ENCODE measurements at regions not wholly inside any gene's neighbourhood (a gene's known extent, or its start where the extent isn't known, plus 50 kb on each side); places are given as distances from the start of the nearest gene placed in this dataset.

DNA sequence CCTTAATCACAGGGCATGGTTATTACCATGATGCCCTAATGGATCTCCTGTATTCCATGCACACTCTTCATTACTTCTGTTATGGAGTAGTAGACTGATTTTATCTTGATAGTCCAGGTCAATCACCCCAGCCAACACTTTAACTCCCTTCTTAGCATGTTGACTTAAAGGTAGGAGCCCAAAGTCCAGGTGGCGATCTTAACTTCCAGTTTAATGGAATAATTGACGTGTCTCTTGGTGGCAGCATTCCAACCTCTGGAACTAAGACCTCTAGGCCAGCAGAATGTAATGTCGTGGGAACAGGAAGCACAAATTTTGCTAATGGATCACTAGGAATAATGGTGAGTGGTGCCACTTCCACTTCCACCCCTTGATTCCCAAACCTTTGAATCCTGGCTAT, 687.2 kb upstream of the SGO1 start:
- Histone ChIP-seq H3K27me3 (no peaks in the 10 kb centered on the region), H3K27ac (no peak overlapping the region), H3K9me3 (peaks cover 0 to 11% (median 0%) of the 10 kb centered on the region in 4 donors), H3K4me1 (no peaks in the 10 kb centered on the region), H3K4me3 (no peak overlapping the region), H3K36me3 (no peaks in the 10 kb centered on the region)
- WGBS, 2 donors = 89% methylated on average over 3 of the region's 3 CpGs
- TF ChIP-seq EP300 (IDR thresholded peaks at IDR 0.05) (no peak), POLR2A (IDR thresholded peaks at IDR 0.05) (no peak)
- TF ChIP-seq, protein P1, sequence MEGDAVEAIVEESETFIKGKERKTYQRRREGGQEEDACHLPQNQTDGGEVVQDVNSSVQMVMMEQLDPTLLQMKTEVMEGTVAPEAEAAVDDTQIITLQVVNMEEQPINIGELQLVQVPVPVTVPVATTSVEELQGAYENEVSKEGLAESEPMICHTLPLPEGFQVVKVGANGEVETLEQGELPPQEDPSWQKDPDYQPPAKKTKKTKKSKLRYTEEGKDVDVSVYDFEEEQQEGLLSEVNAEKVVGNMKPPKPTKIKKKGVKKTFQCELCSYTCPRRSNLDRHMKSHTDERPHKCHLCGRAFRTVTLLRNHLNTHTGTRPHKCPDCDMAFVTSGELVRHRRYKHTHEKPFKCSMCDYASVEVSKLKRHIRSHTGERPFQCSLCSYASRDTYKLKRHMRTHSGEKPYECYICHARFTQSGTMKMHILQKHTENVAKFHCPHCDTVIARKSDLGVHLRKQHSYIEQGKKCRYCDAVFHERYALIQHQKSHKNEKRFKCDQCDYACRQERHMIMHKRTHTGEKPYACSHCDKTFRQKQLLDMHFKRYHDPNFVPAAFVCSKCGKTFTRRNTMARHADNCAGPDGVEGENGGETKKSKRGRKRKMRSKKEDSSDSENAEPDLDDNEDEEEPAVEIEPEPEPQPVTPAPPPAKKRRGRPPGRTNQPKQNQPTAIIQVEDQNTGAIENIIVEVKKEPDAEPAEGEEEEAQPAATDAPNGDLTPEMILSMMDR (IDR thresholded peaks at IDR 0.05) = no peak
- DNase-seq (ENCODE audit: low spot score in 2 of 2) = no peak

DNA sequence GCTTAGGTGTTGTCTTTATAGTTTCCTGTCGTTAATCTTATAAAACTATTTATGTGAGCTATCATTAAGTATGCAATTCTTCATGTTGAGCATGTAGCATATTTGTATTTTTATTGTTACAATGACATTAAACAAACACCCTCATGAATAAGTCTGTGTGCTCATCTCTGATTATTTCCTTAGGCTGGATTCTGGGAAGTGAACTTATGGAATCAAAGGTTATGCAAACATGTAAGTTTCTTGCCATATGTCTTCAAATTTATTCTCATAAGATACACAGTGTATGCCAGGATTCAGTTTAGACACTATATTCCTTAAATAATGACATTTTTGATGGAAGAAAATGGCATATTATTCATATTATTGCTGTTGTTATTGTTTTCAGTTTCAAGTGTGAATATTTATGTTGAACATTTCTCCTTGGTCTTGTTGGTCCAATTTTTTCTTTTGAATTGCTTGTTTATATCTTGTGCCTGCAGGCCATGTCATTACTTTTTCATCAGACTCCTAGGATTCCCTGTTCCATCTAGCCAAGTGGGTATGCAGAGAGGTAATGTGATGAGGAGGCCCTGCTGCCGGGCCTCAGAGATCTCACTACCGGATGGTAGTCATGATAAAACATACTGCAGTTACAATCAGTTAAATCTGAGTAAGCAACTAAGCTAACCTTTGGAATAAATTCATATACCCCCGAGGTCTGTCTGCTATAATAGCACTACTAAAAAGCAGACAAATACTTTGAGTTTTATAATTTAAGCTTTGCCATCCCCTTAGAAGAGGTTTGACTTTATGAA, 684.3 kb upstream of the SGO1 start:
- Histone ChIP-seq H3K4me1 (no peaks in the 10 kb centered on the region), H3K36me3 (no peaks in the 10 kb centered on the region), H3K4me3 (no peak overlapping the region), H3K27ac (no peak overlapping the region), H3K27me3 (no peaks in the 10 kb centered on the region), H3K9me3 (no peaks in the 10 kb centered on the region)
- whole genome bisulfite sequencing, 2 donors = 54 to 57% methylated on average over 4 of the region's 4 CpGs
- TF ChIP-seq POLR2A (IDR thresholded peaks at IDR 0.05) (no peak), EP300 (IDR thresholded peaks at IDR 0.05) (no peak)
- TF ChIP-seq, protein P1 (IDR thresholded peaks at IDR 0.05) = no peak
- DNase-seq (ENCODE audit: low spot score in 2 of 2) = no peak

DNA sequence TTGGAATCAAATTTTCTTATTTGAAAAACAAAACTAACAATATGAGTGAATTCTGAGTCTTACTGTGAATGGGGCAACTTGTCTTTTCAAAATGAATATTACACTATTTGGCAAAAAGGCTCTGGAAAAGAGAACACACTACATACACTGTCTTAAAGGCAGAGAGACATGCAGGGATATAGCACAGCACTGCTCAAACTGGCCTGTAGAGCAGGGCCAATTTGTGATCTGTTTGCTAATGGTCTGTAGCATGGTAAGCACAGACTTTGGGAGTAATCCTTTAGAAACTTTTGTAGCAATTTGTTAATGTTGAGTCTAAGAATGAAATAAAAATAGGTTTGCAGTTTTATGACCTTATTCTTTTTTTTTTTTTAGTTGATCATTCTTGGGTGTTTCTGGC, 679.8 kb upstream of the SGO1 start:
- H3K4me1 ChIP-seq = no peaks in the 10 kb centered on the region
- H3K4me3 ChIP-seq = no peak overlapping the region
- no peaks in the 10 kb centered on the region for H3K27me3 ChIP-seq
- peaks cover 0 to 14% (median 0%) of the 10 kb centered on the region in 4 donors for H3K9me3 ChIP-seq
- no peak overlapping the region for H3K27ac ChIP-seq
- no peak for DNase-seq (ENCODE audit: low spot score in 2 of 2)
- no peaks in the 10 kb centered on the region for H3K36me3 ChIP-seq
- TF ChIP-seq, protein P1 (IDR thresholded peaks at IDR 0.05) = no peak
- no peak for TF ChIP-seq EP300 (IDR thresholded peaks at IDR 0.05)
- no peak for TF ChIP-seq POLR2A (IDR thresholded peaks at IDR 0.05)

DNA sequence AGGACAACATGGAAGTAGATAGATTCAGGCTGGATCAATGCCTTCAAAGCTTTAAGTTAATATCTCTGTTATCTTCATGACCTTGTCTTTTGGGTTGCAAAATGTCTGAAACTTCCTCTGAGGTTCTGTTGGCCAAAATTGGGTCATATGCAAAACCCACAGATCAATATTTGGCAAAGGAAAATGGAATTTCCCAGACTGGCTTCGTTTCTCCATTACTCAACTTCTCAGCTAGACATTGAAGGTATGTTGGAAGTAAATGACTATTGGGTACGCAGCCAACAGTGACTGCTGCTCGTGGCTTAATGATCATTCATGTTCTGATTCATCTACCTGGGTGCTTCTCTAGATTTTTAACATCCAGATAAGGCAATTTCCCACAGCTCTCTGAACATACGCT, 675.4 kb upstream of the SGO1 start:
- no peak for DNase-seq (ENCODE audit: low spot score in 2 of 2)
- H3K4me3 ChIP-seq = no peak overlapping the region
- TF ChIP-seq POLR2A (IDR thresholded peaks at IDR 0.05) (no peak), EP300 (IDR thresholded peaks at IDR 0.05) (no peak)
- TF ChIP-seq, protein P1 (IDR thresholded peaks at IDR 0.05) = no peak

DNA sequence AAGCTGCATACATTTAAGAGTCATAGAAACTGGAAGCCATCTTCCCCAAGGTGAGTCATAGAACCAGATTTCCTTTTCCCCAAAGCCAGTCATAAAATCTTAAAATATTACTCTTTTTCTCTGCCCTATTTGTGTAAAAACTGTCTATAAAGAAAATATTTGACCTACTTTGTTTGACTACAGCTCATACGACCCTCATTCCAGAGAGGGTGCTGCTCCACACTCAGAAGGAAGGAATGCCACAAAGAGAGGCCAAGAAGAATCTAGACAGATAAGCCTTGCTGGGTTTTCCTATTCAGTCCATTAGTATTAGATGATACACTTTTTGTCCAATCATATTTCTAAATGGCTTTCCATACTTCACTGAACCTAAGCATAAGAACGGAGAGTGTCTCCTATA, 671.6 kb upstream of the SGO1 start:
- DNase-seq (ENCODE audit: low spot score in 2 of 2) = no peak
- TF ChIP-seq EP300 (IDR thresholded peaks at IDR 0.05) = no peak
- no peak for TF ChIP-seq POLR2A (IDR thresholded peaks at IDR 0.05)
- TF ChIP-seq, protein P1 (IDR thresholded peaks at IDR 0.05) = no peak
- WGBS, 2 donors = 64% methylated on average over 2 of the region's 2 CpGs
- Histone ChIP-seq H3K27me3 (no peaks in the 10 kb centered on the region), H3K4me3 (no peak overlapping the region), H3K9me3 (no peaks in the 10 kb centered on the region), H3K27ac (no peak overlapping the region), H3K4me1 (no peaks in the 10 kb centered on the region), H3K36me3 (no peaks in the 10 kb centered on the region)

More for the DNA sequence above, 675.4 kb upstream of the SGO1 start:
- H3K9me3 ChIP-seq = peaks cover 0 to 14% (median 0%) of the 10 kb centered on the region in 4 donors
- no peak overlapping the region for H3K27ac ChIP-seq
- 74 to 86% methylated on average over 4 of the region's 4 CpGs for WGBS, 2 donors
- H3K27me3 ChIP-seq = no peaks in the 10 kb centered on the region
- H3K36me3 ChIP-seq = no peaks in the 10 kb centered on the region
- no peaks in the 10 kb centered on the region for H3K4me1 ChIP-seq

Measured in tibial nerve (tissue), 4 donors.